Stimulated activated memory B cell treated with anti-CD40 and anti-IgM and Interleukin-4, amounts not matched to agents 10 μg/mL and 1 μg/mL and 100 μg/mL, for 72 hours (primary cell): ENCODE measurements at regions not wholly inside any gene's neighbourhood (a gene's known extent, or its start where the extent isn't known, plus 50 kb on each side); places are given as distances from the start of the nearest gene placed in this dataset.

Experiments used
- ATAC-seq: fragments of 150-1000 bp; cut with Tn5 transposase; 2 replicates; pipeline ENCODE4 v1.10.0; 2021
- H3K27ac Mint-ChIP-seq: one replicate; pipeline ENCODE4 v1.8.0; 2022; ENCODE audit warnings: mild to moderate bottlenecking, mixed read lengths
- H3K27me3 Mint-ChIP-seq: one replicate; pipeline ENCODE4 v1.8.0; 2022; ENCODE audit warnings: mixed read lengths
- H3K36me3 Mint-ChIP-seq: one replicate; pipeline ENCODE4 v1.8.0; 2022; ENCODE audit warnings: mixed read lengths
- H3K4me1 Mint-ChIP-seq: one replicate; pipeline ENCODE4 v1.8.0; 2022; ENCODE audit warnings: mixed read lengths
- H3K4me3 Mint-ChIP-seq: one replicate; pipeline ENCODE4 v1.8.0; 2022; ENCODE audit warnings: mild to moderate bottlenecking, moderate library complexity, mixed read lengths
- H3K9me3 Mint-ChIP-seq: one replicate; pipeline ENCODE4 v1.8.0; 2022; ENCODE audit warnings: mixed read lengths

GRCh38 chr2:152875701-152876695 lies 157.6 kb downstream of the ARL6IP6 start:
- no peak overlapping the region for H3K4me3 Mint-ChIP-seq
- no peaks in the 10 kb centered on the region for H3K9me3 Mint-ChIP-seq
- H3K27me3 Mint-ChIP-seq: no peaks in the 10 kb centered on the region
- ATAC-seq: no peak
- no peaks in the 10 kb centered on the region for H3K36me3 Mint-ChIP-seq
- H3K27ac Mint-ChIP-seq: no peak overlapping the region
- H3K4me1 Mint-ChIP-seq: no peaks in the 10 kb centered on the region

DNA sequence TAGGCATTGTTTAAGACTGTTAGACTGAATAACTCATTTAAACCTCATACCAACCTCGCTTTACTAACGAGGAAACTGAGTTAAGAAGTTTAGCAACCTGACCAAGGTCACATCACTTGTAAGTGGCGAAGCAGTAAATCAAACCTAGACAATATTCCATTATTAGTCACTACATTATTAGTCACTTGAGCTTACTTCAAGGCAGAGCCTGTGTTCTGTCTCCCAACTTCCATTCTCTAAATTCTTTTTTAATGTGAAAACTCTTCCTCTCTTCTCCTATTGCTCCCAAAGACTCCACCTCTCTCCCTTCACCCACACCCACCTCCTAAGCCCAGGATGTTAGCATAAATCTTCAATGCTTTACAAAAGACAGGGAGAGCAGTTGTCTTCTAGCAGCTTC lies 156.5 kb downstream of the ARL6IP6 start:
- no peaks in the 10 kb centered on the region for H3K36me3 Mint-ChIP-seq
- no peaks in the 10 kb centered on the region for H3K27me3 Mint-ChIP-seq
- H3K9me3 Mint-ChIP-seq: no peaks in the 10 kb centered on the region
- no peaks in the 10 kb centered on the region for H3K4me1 Mint-ChIP-seq
- H3K4me3 Mint-ChIP-seq: no peak overlapping the region
- H3K27ac Mint-ChIP-seq: no peak overlapping the region
- no peak for ATAC-seq

DNA sequence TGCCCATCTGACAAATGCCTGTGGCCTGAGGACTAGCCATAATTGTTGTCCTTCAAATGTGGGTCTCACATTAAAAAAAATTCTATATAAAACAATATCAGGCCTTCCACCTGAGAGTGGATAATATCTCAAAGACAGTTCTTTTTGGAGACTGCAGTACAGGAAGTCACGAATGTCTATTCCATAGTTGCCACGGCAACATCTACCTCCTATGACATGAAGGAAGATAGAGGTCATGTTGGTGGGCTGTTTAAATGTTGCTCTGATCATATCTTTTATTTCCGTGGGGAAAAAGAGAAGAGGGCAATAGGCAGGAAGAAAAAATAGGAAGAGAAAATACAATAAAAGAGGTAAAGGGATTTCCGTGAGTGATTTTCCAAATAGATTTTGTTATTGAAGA lies 151.8 kb downstream of the ARL6IP6 start:
- H3K4me1 Mint-ChIP-seq: no peaks in the 10 kb centered on the region
- no peak for ATAC-seq
- no peaks in the 10 kb centered on the region for H3K27me3 Mint-ChIP-seq
- no peak overlapping the region for H3K4me3 Mint-ChIP-seq
- H3K36me3 Mint-ChIP-seq: no peaks in the 10 kb centered on the region
- no peaks in the 10 kb centered on the region for H3K9me3 Mint-ChIP-seq
- no peak overlapping the region for H3K27ac Mint-ChIP-seq

DNA sequence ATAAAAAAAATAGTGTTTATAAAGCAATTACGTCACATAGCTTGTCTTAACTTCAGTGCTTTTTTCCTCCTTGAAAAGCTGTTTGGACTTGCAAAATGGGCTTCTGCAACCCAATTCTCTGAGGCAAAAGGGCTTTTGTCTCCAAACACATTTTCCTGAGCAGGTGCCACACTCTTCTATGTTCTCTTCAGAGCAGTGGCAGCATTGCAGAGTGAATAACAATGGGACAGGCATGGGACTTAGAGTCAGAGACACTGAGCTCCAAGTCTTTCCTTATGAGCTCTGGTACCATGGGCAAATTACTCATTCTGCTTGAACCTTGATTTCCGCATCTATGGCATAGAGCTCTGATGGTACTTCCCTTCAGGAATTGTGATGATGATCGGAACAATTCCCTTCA lies 149.0 kb downstream of the ARL6IP6 start:
- H3K9me3 Mint-ChIP-seq: peaks cover 10% of the 10 kb centered on the region
- ATAC-seq: no peak
- no peaks in the 10 kb centered on the region for H3K36me3 Mint-ChIP-seq
- no peak overlapping the region for H3K4me3 Mint-ChIP-seq
- H3K27me3 Mint-ChIP-seq: no peaks in the 10 kb centered on the region
- H3K27ac Mint-ChIP-seq: no peak overlapping the region
- H3K4me1 Mint-ChIP-seq: no peaks in the 10 kb centered on the region

DNA sequence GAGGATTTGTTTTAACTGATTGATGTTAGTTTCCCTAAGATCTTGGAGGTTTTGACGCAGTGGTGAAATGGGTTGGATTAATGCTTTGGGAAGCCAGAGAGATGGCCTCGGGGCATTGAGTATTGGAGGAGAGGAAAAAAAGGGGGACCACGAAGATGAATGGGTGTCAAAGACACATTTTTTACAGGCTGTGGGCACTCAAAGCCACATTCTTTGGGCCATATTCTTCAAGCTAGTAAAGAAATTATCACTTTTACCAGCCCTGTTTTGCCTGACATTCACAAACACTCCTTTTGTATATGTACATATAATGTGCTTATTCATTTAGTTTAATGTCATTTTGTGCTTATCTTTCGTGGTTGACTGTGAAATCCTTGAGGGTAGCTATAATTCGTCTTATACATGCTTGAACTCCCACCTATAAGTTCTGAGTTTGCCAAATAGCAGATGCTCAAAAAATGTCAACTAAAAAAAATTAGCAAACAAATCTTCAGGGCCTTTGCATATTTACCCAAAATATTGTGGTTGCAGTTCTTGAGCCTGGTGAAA lies 146.3 kb downstream of the ARL6IP6 start:
- no peaks in the 10 kb centered on the region for H3K36me3 Mint-ChIP-seq
- H3K27me3 Mint-ChIP-seq: no peaks in the 10 kb centered on the region
- no peak overlapping the region for H3K27ac Mint-ChIP-seq
- H3K4me3 Mint-ChIP-seq: no peak overlapping the region
- no peak for ATAC-seq
- peaks cover 23% of the 10 kb centered on the region for H3K9me3 Mint-ChIP-seq
- H3K4me1 Mint-ChIP-seq: no peaks in the 10 kb centered on the region

- peaks cover 5% of the 10 kb centered on the region for H3K27me3 Mint-ChIP-seq
- no peaks in the 10 kb centered on the region for H3K4me1 Mint-ChIP-seq
- no peak for ATAC-seq
- H3K9me3 Mint-ChIP-seq: peaks cover 23% of the 10 kb centered on the region
- no peak overlapping the region for H3K4me3 Mint-ChIP-seq
- no peaks in the 10 kb centered on the region for H3K36me3 Mint-ChIP-seq
- no peak overlapping the region for H3K27ac Mint-ChIP-seq
These were observed 145.4 kb downstream of the ARL6IP6 start for GRCh38 chr2:152863826-152864225.

DNA sequence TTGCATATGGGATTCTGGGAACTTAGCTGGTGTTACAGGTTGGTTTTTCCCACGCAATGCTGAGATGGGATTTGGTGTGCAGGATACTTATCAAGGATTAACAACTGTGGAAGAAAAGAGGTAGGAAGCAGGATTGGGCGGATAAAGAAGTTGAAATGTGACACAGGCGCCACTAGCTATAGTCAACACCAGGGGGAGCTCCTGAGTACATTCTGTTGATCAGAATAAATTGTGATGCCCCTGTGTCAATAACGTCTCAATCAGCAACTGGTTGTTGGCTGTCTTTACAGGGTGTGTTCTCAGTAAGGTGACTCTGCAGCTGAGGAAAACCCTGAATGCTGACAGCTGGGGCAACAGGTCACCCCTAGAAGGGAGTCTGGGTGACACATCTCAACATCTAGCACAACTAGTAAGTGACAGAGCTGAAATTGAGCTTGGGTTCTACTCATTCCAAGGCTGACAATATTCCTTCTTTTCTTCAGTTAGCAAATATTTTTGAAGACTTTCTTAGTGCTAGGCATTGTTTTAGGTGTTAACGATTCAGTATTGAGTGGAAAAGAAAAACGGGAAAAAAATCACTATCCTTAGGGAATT lies 143.0 kb downstream of the ARL6IP6 start:
- H3K27me3 Mint-ChIP-seq: peaks cover 13% of the 10 kb centered on the region
- peaks cover 23% of the 10 kb centered on the region for H3K9me3 Mint-ChIP-seq
- H3K4me3 Mint-ChIP-seq: no peak overlapping the region
- no peak for ATAC-seq
- no peak overlapping the region for H3K27ac Mint-ChIP-seq
- H3K36me3 Mint-ChIP-seq: no peaks in the 10 kb centered on the region
- no peaks in the 10 kb centered on the region for H3K4me1 Mint-ChIP-seq

GRCh38 chr2:152858594-152859265 lies 140.3 kb downstream of the ARL6IP6 start:
- H3K9me3 Mint-ChIP-seq: peaks cover 20% of the 10 kb centered on the region
- no peak overlapping the region for H3K4me3 Mint-ChIP-seq
- no peaks in the 10 kb centered on the region for H3K4me1 Mint-ChIP-seq
- peaks cover 13% of the 10 kb centered on the region for H3K27me3 Mint-ChIP-seq
- no peak overlapping the region for H3K27ac Mint-ChIP-seq
- H3K36me3 Mint-ChIP-seq: no peaks in the 10 kb centered on the region
- no peak for ATAC-seq

GRCh38 chr2:152846697-152847470 lies 128.5 kb downstream of the ARL6IP6 start:
- Mint-ChIP-seq H3K9me3 (no peaks in the 10 kb centered on the region), H3K27ac (no peak overlapping the region), H3K36me3 (no peaks in the 10 kb centered on the region), H3K4me1 (no peaks in the 10 kb centered on the region), H3K4me3 (no peak overlapping the region), H3K27me3 (no peaks in the 10 kb centered on the region)
- ATAC-seq: no peak

DNA sequence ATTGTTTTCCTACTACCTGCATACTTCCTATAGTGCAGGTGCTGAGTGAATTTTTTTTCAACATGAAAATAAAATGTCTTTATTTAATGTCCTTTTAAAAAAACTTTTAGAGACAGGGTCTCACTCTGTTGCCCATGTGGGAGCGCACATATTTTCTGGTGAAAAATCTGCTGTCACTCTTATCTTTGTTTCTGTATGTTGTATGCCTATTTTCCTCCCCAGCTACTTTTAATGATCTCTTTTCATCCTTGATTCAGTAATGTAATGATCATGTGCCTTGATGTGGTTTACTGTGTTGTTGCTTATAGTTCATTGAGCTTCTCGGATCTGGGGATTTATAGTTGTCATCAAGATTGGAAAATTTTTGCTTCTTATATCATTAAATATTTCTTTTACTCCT lies 117.3 kb downstream of the ARL6IP6 start:
- no peaks in the 10 kb centered on the region for H3K4me1 Mint-ChIP-seq
- H3K27ac Mint-ChIP-seq: no peak overlapping the region
- peaks cover 2% of the 10 kb centered on the region for H3K27me3 Mint-ChIP-seq
- H3K36me3 Mint-ChIP-seq: no peaks in the 10 kb centered on the region
- no peak overlapping the region for H3K4me3 Mint-ChIP-seq
- H3K9me3 Mint-ChIP-seq: peaks cover 2% of the 10 kb centered on the region
- no peak for ATAC-seq

DNA sequence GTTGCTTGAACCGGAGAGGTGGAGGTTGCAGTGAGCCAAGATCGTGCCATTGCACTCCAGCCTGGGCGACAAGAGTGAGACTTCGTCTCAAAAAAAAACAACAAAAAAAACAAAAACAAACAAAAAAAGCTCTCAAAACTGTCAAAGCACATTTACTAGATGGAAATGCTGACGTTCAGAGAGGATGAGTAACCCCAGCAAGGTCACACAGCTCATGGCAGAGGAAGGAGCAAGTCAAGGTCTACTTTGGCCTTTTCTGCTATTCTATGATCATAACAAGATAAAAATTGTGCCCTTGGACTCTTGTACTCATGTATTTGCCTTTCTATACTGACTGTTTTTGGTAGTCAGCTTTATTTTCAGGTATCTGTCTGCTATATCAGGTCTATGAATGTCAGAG lies 109.5 kb downstream of the ARL6IP6 start:
- H3K9me3 Mint-ChIP-seq: no peaks in the 10 kb centered on the region
- H3K4me1 Mint-ChIP-seq: no peaks in the 10 kb centered on the region
- no peaks in the 10 kb centered on the region for H3K27me3 Mint-ChIP-seq
- no peak overlapping the region for H3K4me3 Mint-ChIP-seq
- H3K27ac Mint-ChIP-seq: no peak overlapping the region
- no peak for ATAC-seq
- H3K36me3 Mint-ChIP-seq: no peaks in the 10 kb centered on the region

- Mint-ChIP-seq H3K4me1 (no peaks in the 10 kb centered on the region), H3K27me3 (no peaks in the 10 kb centered on the region), H3K36me3 (no peaks in the 10 kb centered on the region), H3K9me3 (no peaks in the 10 kb centered on the region), H3K27ac (no peak overlapping the region), H3K4me3 (no peak overlapping the region)
- ATAC-seq: no peak
These were observed 108.3 kb downstream of the ARL6IP6 start for GRCh38 chr2:152826581-152827279.

GRCh38 chr2:152825834-152826233 lies 107.4 kb downstream of the ARL6IP6 start:
- Mint-ChIP-seq H3K4me1 (no peaks in the 10 kb centered on the region), H3K27me3 (no peaks in the 10 kb centered on the region), H3K36me3 (no peaks in the 10 kb centered on the region), H3K9me3 (no peaks in the 10 kb centered on the region), H3K27ac (no peak overlapping the region), H3K4me3 (no peak overlapping the region)
- ATAC-seq: no peak

- H3K4me3 Mint-ChIP-seq: no peak overlapping the region
- H3K4me1 Mint-ChIP-seq: no peaks in the 10 kb centered on the region
- H3K9me3 Mint-ChIP-seq: no peaks in the 10 kb centered on the region
- H3K36me3 Mint-ChIP-seq: no peaks in the 10 kb centered on the region
- ATAC-seq: no peak
- no peaks in the 10 kb centered on the region for H3K27me3 Mint-ChIP-seq
- H3K27ac Mint-ChIP-seq: no peak overlapping the region
These were observed 105.5 kb downstream of the ARL6IP6 start for GRCh38 chr2:152823905-152824304.
